Fibroblast of the aortic adventitia (primary cell): ENCODE measurements at regions not wholly inside any gene's neighbourhood (a gene's known extent, or its start where the extent isn't known, plus 50 kb on each side); places are given as distances from the start of the nearest gene placed in this dataset.

ENCODE experiments used
- DNase-seq: peaks from one replicate; pipeline ENCODE4 v3.0.0-alpha.2; 2010; ENCODE audit warnings: low read depth
- H3K4me3 ChIP-seq: 2 replicates; pipeline ENCODE4 v1.5.1; 2011; ENCODE audit warnings: low read depth, mild to moderate bottlenecking, control low read depth, low read length, moderate library complexity
- CTCF ChIP-seq: IDR thresholded peaks from 2 replicates; pipeline ENCODE4 v1.5.1; 2011; ENCODE audit warnings: mild to moderate bottlenecking, low read length, control low read depth, inconsistent platforms; ENCODE audit not compliant: insufficient read depth

- H3K4me3 ChIP-seq, result no peak overlapping the region
- DNase-seq, result peak; percentile 43
Observed at GRCh38 chr13:30128095-30128494, 179.3 kb downstream of the KATNAL1 start.

GRCh38 chr13:30126903-30127428 is 180.4 kb downstream of the KATNAL1 start:
- H3K4me3 ChIP-seq, result no peak overlapping the region
- TF ChIP-seq CTCF, result no peak
- DNase-seq, result no peak

More at GRCh38 chr13:30128095-30128494, 179.3 kb downstream of the KATNAL1 start:
- TF ChIP-seq CTCF, result no peak

- TF ChIP-seq CTCF, result no peak
- DNase-seq, result peak; percentile 96
- H3K4me3 ChIP-seq, result no peak overlapping the region
Observed at GRCh38 chr13:30125422-30126073, 181.8 kb downstream of the KATNAL1 start.

- no peak for DNase-seq
- no peak overlapping the region for H3K4me3 ChIP-seq
- TF ChIP-seq CTCF, result no peak
Observed at GRCh38 chr13:30124131-30124768, 183.1 kb downstream of the KATNAL1 start.

- no peak for TF ChIP-seq CTCF
- DNase-seq, result no peak
- no peak overlapping the region for H3K4me3 ChIP-seq
Observed at GRCh38 chr13:30123575-30123974, 183.8 kb downstream of the KATNAL1 start.

GRCh38 chr13:30121666-30122065 is 185.7 kb downstream of the KATNAL1 start:
- no peak overlapping the region for H3K4me3 ChIP-seq
- TF ChIP-seq CTCF, result no peak
- DNase-seq, result no peak
